ENCODE measurements at regions not wholly inside any gene's neighbourhood (a gene's known extent, or its start where the extent isn't known, plus 50 kb on each side); places are given as distances from the start of the nearest gene placed in this dataset.

GRCh38 chr2:225891013-225891412, 491.5 kb downstream of the NYAP2 start:
- no peaks in the 10 kb centered on the region for H3F3A ChIP-seq (replicated peaks; ENCODE audit: low read depth)
- H2AFZ ChIP-seq, result peak overlapping the region; percentile 85; the same call in 1 of the 2 replicates
- Mint-ChIP-seq H3K36me3 (ENCODE audit: low read depth) (no peaks in the 10 kb centered on the region), H3K4me1 (no peaks in the 10 kb centered on the region; the same call in 1 of the 3 replicates), H3K27ac (no peak overlapping the region), H3K4me3 (no peak overlapping the region), H3K9me3 (no peaks in the 10 kb centered on the region), H3K27me3 (ENCODE audit: insufficient read depth, low read depth, poor library complexity) (no peaks in the 10 kb centered on the region)
- H3K4me1 ChIP-seq (ENCODE audit: insufficient read depth), result no peaks in the 10 kb centered on the region
- TF ChIP-seq CTCF (conservative IDR thresholded peaks at IDR 0.05; ENCODE audit: low read depth in 2 of 2) (no peak), ZNF331 (CRISPR knock-in tag; IDR thresholded peaks at IDR 0.05; ENCODE audit: low read depth) (no peak), REST (IDR thresholded peaks at IDR 0.05; ENCODE audit: unreplicated experiment) (no peak), STAT1 (IDR thresholded peaks at IDR 0.05; ENCODE audit: unreplicated experiment) (no peak), ZNF462 (CRISPR knock-in tag; IDR thresholded peaks at IDR 0.05) (no peak), ETS1 (IDR thresholded peaks at IDR 0.05) (no peak), NANOG (IDR thresholded peaks at IDR 0.05; ENCODE audit: borderline replicate concordance) (no peak)
- no peaks in the 10 kb centered on the region for H3K79me2 ChIP-seq (replicated peaks; ENCODE audit: insufficient read depth)
- DNase-seq (ENCODE audit: low spot score) (no peak), ATAC-seq (no peak)
- no peak overlapping the region for H3K4me2 ChIP-seq
- no peaks in the 10 kb centered on the region for H3K36me3 ChIP-seq (ENCODE audit: insufficient read depth)
- peaks cover 4% of the 10 kb centered on the region; the same call in 1 of the 2 replicates for H3K9me2 ChIP-seq (ENCODE audit: insufficient read depth)
- no peaks in the 10 kb centered on the region for H4K20me1 ChIP-seq (replicated peaks; ENCODE audit: insufficient read depth)
- no peak overlapping the region for H3K4me3 ChIP-seq
- no peak overlapping the region for H3K27ac ChIP-seq (ENCODE audit: low read depth)
- no peaks in the 10 kb centered on the region for H3K27me3 ChIP-seq (ENCODE audit: insufficient read depth)
